HG02763 (cell line): ENCODE measurements at regions not wholly inside any gene's neighbourhood (a gene's known extent, or its start where the extent isn't known, plus 50 kb on each side); places are given as distances from the start of the nearest gene placed in this dataset.
"Not testable (repeated sequence)": the region's sequence is repeated elsewhere in the genome, so short reads cannot be mapped to it uniquely, and the experiment has no call there.

Experiments
- ATAC-seq: cut with Tn5 transposase; IDR thresholded peaks from one replicate; pipeline ENCODE4 v1.9.1; 2021; ENCODE audit warnings: mild to moderate bottlenecking, moderate library complexity; ENCODE audit not compliant: unreplicated experiment

- ATAC-seq = no peak
Observed at GRCh38 chr4:149983931-149984330, 94.3 kb upstream of the DCLK2 start.

- ATAC-seq = no peak
Observed at GRCh38 chr4:149985981-149986380, 92.3 kb upstream of the DCLK2 start.

- no peak for ATAC-seq
Observed at GRCh38 chr4:149986917-149987316, 91.3 kb upstream of the DCLK2 start.

- no peak for ATAC-seq
Observed at GRCh38 chr4:149987330-149988086, 90.7 kb upstream of the DCLK2 start.

GRCh38 chr4:149988087-149988410 is 90.2 kb upstream of the DCLK2 start:
- no peak for ATAC-seq

- ATAC-seq = no peak
Observed at GRCh38 chr4:149993030-149993429, 85.2 kb upstream of the DCLK2 start.

- no peak for ATAC-seq
Observed at GRCh38 chr4:149995134-149995756, 83.0 kb upstream of the DCLK2 start.

- no peak for ATAC-seq
Observed at GRCh38 chr4:149997881-149998421, 80.3 kb upstream of the DCLK2 start.

GRCh38 chr4:149999485-150000074 is 78.7 kb upstream of the DCLK2 start:
- ATAC-seq = no peak

- no peak for ATAC-seq
Observed at GRCh38 chr4:150001815-150002214, 76.4 kb upstream of the DCLK2 start.

- ATAC-seq = no peak
Observed at GRCh38 chr4:150002561-150002960, 75.7 kb upstream of the DCLK2 start.

- ATAC-seq = no peak
Observed at GRCh38 chr4:150004481-150004880, 73.8 kb upstream of the DCLK2 start.

- ATAC-seq = no peak
Observed at GRCh38 chr4:150005537-150005936, 72.7 kb upstream of the DCLK2 start.

- no peak for ATAC-seq
Observed at GRCh38 chr4:150006197-150006596, 72.0 kb upstream of the DCLK2 start.

- ATAC-seq = no peak
Observed at GRCh38 chr4:150007512-150007911, 70.7 kb upstream of the DCLK2 start.

- ATAC-seq = no peak
Observed at GRCh38 chr4:150008546-150008945, 69.7 kb upstream of the DCLK2 start.

GRCh38 chr4:150009533-150009932 is 68.7 kb upstream of the DCLK2 start:
- ATAC-seq = no peak

- peak; percentile 50 for ATAC-seq
Observed at GRCh38 chr4:150010525-150011126, 67.6 kb upstream of the DCLK2 start.

- no peak for ATAC-seq
Observed at GRCh38 chr4:150012851-150013360, 65.3 kb upstream of the DCLK2 start.

- ATAC-seq = not testable (repeated sequence)
Observed at GRCh38 chr4:150015910-150016309, 62.3 kb upstream of the DCLK2 start.

- not testable (repeated sequence) for ATAC-seq
Observed at GRCh38 chr4:150016621-150017020, 61.6 kb upstream of the DCLK2 start.
